HG03565 (cell line): ENCODE measurements at regions not wholly inside any gene's neighbourhood (a gene's known extent, or its start where the extent isn't known, plus 50 kb on each side); places are given as distances from the start of the nearest gene placed in this dataset.
"Not testable (repeated sequence)": the region's sequence is repeated elsewhere in the genome, so short reads cannot be mapped to it uniquely, and the experiment has no call there.

Source experiments
- ATAC-seq: cut with Tn5 transposase; IDR thresholded peaks from one replicate; pipeline ENCODE4 v1.9.1; 2021; ENCODE audit warnings: mild to moderate bottlenecking, moderate library complexity; ENCODE audit not compliant: unreplicated experiment

GRCh38 chr13:40344270-40345148 is 321.9 kb downstream of the FOXO1 start:
- ATAC-seq = no peak

- ATAC-seq = no peak
Measured at GRCh38 chr13:40345149-40345514, 321.3 kb downstream of the FOXO1 start.

GRCh38 chr13:40345654-40346372 is 320.6 kb downstream of the FOXO1 start:
- ATAC-seq = no peak

- ATAC-seq = no peak
Measured at GRCh38 chr13:40346592-40346991, 319.8 kb downstream of the FOXO1 start.

GRCh38 chr13:40348096-40348679 is 318.3 kb downstream of the FOXO1 start:
- ATAC-seq = no peak

- no peak for ATAC-seq
Measured at GRCh38 chr13:40350283-40350992, 316.0 kb downstream of the FOXO1 start.

- no peak for ATAC-seq
Measured at GRCh38 chr13:40351537-40352379, 314.7 kb downstream of the FOXO1 start.

GRCh38 chr13:40352380-40352778 is 314.1 kb downstream of the FOXO1 start:
- ATAC-seq = no peak

- ATAC-seq = no peak
Measured at GRCh38 chr13:40352802-40353562, 313.5 kb downstream of the FOXO1 start.

- no peak for ATAC-seq
Measured at GRCh38 chr13:40355126-40355724, 311.2 kb downstream of the FOXO1 start.

- ATAC-seq = no peak
Measured at GRCh38 chr13:40356011-40356410, 310.4 kb downstream of the FOXO1 start.

GRCh38 chr13:40356458-40356857 is 310.0 kb downstream of the FOXO1 start:
- ATAC-seq = not testable (repeated sequence)

GRCh38 chr13:40362502-40362901 is 303.9 kb downstream of the FOXO1 start:
- ATAC-seq = no peak

GRCh38 chr13:40363653-40364052 is 302.8 kb downstream of the FOXO1 start:
- ATAC-seq = no peak

GRCh38 chr13:40366119-40366518 is 300.3 kb downstream of the FOXO1 start:
- ATAC-seq = no peak

GRCh38 chr13:40368127-40368891 is 298.1 kb downstream of the FOXO1 start:
- no peak for ATAC-seq

GRCh38 chr13:40370661-40371060 is 295.8 kb downstream of the FOXO1 start:
- no peak for ATAC-seq

GRCh38 chr13:40371531-40372125 is 294.8 kb downstream of the FOXO1 start:
- ATAC-seq = no peak
